ENCODE measurements at regions not wholly inside any gene's neighbourhood (a gene's known extent, or its start where the extent isn't known, plus 50 kb on each side); places are given as distances from the start of the nearest gene placed in this dataset.

- DNase-seq (no peak), ATAC-seq (no peak)
- H3K4me3 ChIP-seq (ENCODE audit: low read length) = no peak overlapping the region
- H3K9me3 ChIP-seq (ENCODE audit: control insufficient read depth, low read length) = no peaks in the 10 kb centered on the region
- intact Hi-C loops (cut with DNase I) = no loop called here
- H3K27me3 ChIP-seq (ENCODE audit: control insufficient read depth, insufficient read depth) = no peaks in the 10 kb centered on the region
- no peak overlapping the region for H3K27ac ChIP-seq (ENCODE audit: low read length)
- WGBS = 84% methylated on average over 6 of the region's 6 CpGs
- H3K4me1 ChIP-seq (ENCODE audit: control insufficient read depth, insufficient read depth, low read length) = no peaks in the 10 kb centered on the region
Measured at GRCh38 chr18:57974585-57975265, 69.3 kb upstream of the NEDD4L start.

GRCh38 chr18:57973889-57974288 lies 70.1 kb upstream of the NEDD4L start:
- ATAC-seq (no peak), DNase-seq (no peak)
- no peaks in the 10 kb centered on the region for H3K27me3 ChIP-seq (ENCODE audit: control insufficient read depth, insufficient read depth)
- H3K4me1 ChIP-seq (ENCODE audit: control insufficient read depth, insufficient read depth, low read length) = no peaks in the 10 kb centered on the region
- intact Hi-C loops (cut with DNase I) = no loop called here
- 86% methylated on average over 7 of the region's 7 CpGs for WGBS
- H3K9me3 ChIP-seq (ENCODE audit: control insufficient read depth, low read length) = no peaks in the 10 kb centered on the region
- H3K27ac ChIP-seq (ENCODE audit: low read length) = no peak overlapping the region
- no peak overlapping the region for H3K4me3 ChIP-seq (ENCODE audit: low read length)

DNA sequence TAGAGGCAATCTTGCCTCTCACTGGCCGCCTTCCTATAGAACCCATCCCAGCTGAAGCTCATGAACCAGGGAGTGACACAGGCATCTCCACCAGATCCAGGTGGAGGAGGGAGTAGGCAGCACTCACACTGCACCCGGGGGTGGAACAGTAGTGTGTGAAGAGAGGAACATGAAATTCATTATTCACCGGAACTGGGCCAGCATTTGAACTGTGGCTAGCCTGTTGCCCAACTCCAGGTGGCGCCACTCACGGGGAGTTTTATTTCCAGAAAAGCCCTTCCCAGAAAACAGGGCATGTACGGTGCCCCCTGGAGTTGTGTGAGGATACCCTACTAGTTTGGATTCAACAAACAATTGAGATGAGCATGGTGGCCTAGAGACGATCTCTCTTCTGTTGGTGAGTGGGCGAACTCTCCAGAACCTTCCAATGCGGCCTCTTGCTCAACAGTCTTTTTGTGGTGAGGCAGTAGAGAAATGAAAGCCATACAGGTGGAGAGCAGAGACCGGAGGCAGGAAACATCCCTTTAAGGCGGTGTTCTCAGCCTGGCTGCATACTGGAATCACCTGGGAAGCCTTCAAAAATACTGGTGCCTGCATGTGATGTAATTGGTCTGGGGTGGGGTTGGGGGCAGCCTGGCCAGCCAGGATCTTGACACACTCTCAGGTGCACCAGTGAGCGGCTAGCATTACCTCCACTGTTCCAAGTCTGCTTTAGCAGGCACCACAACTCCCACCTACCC lies 73.5 kb upstream of the NEDD4L start:
- no peak for DNase-seq
- intact Hi-C loops (cut with DNase I) = no loop called here
- no peaks in the 10 kb centered on the region for H3K4me1 ChIP-seq (ENCODE audit: control insufficient read depth, insufficient read depth, low read length)
- no peak overlapping the region for H3K27ac ChIP-seq (ENCODE audit: low read length)
- H3K27me3 ChIP-seq (ENCODE audit: control insufficient read depth, insufficient read depth) = no peaks in the 10 kb centered on the region
- WGBS = 88% methylated on average over 12 of the region's 12 CpGs
- H3K4me3 ChIP-seq (ENCODE audit: low read length) = no peak overlapping the region
- no peaks in the 10 kb centered on the region for H3K9me3 ChIP-seq (ENCODE audit: control insufficient read depth, low read length)
- no peak for ATAC-seq

DNA sequence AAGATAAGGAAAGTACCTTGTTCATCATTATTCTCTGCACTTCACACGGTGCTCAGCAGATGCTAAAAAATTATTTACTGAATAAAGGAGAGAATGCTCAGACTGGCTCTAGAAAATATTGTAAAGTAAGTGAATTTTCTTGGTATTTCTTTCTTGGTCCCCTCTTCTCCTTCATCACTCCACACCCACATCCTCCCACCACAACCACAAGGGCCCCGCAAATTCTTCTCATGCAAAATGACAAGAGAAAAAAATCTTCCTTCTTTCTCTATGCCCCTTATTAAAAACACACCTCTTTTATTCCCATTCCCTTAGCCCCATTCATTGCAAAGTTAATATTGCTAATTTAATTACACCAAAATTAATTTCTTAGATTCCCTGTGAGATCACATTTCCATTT lies 74.2 kb upstream of the NEDD4L start:
- no peaks in the 10 kb centered on the region for H3K4me1 ChIP-seq (ENCODE audit: control insufficient read depth, insufficient read depth, low read length)
- no peak overlapping the region for H3K27ac ChIP-seq (ENCODE audit: low read length)
- ATAC-seq (no peak), DNase-seq (no peak)
- intact Hi-C loops (cut with DNase I) = no loop called here
- 67% methylated on average over 2 of the region's 2 CpGs for WGBS
- H3K4me3 ChIP-seq (ENCODE audit: low read length) = no peak overlapping the region
- no peaks in the 10 kb centered on the region for H3K9me3 ChIP-seq (ENCODE audit: control insufficient read depth, low read length)
- H3K27me3 ChIP-seq (ENCODE audit: control insufficient read depth, insufficient read depth) = no peaks in the 10 kb centered on the region

DNA sequence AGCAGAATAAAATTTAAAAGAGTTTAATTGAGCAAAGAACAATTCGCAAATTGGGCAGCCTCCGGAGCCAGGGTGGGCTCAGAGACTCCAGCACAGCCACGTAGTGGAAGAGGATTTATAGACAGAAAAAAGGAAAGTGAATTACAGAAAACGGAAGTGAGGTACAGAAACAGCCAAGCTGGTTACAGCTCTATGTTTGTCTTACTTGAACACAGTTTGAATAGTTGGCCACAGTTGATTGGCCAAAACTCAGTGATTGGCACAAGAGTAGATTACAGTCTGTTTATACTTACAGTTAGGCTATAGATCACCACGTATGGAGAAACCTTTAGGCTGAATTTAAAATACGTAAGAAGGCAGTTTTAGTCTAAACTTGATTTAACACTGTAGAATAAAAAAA lies 78.8 kb upstream of the NEDD4L start:
- 80% methylated on average over 6 of the region's 6 CpGs for WGBS
- no peak for DNase-seq
- Histone ChIP-seq H3K27ac (ENCODE audit: low read length) (no peak overlapping the region), H3K9me3 (ENCODE audit: control insufficient read depth, low read length) (no peaks in the 10 kb centered on the region), H3K27me3 (ENCODE audit: control insufficient read depth, insufficient read depth) (no peaks in the 10 kb centered on the region), H3K4me1 (ENCODE audit: control insufficient read depth, insufficient read depth, low read length) (no peaks in the 10 kb centered on the region), H3K4me3 (ENCODE audit: low read length) (no peak overlapping the region)
- intact Hi-C loops (cut with DNase I) = no loop called here
- ATAC-seq = no peak

DNA sequence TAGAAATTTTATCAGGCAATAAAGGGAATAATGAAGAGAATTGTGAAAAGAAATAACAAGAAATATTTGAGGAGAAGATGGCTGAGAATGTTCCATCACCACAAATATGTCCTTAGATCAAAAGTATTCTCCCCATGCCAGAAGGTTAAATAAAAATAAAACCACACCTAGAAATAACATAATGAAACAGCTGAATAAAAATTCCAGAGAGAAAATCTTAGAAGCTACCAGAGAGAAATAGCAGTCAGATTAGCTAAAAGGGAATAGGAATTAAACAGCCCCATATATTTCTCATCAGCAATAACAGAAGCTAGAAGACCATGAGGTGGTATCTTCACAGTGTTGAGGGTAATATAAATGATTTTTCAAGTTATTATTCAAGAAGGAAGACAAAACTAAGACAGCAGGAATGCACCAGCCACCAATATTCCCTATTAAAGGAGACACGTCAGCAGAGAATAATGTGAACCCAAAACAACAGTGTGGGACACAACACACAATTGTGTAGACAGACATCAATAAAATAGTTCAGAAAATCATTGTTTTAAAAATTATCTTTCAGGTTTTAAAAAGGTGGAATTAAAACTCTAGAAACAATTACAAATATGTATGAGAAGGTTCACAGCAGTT lies 82.0 kb upstream of the NEDD4L start:
- 96% methylated on average over 1 of the region's 1 CpG for WGBS
- H3K4me3 ChIP-seq (ENCODE audit: low read length) = no peak overlapping the region

GRCh38 chr18:57961411-57961810 lies 82.6 kb upstream of the NEDD4L start:
- H3K4me3 ChIP-seq (ENCODE audit: low read length) = no peak overlapping the region
- H3K4me1 ChIP-seq (ENCODE audit: control insufficient read depth, insufficient read depth, low read length) = no peaks in the 10 kb centered on the region
- no peak for DNase-seq
- intact Hi-C loops (cut with DNase I) = no loop called here
- H3K9me3 ChIP-seq (ENCODE audit: control insufficient read depth, low read length) = no peaks in the 10 kb centered on the region
- no peaks in the 10 kb centered on the region for H3K27me3 ChIP-seq (ENCODE audit: control insufficient read depth, insufficient read depth)
- no peak for ATAC-seq
- H3K27ac ChIP-seq (ENCODE audit: low read length) = no peak overlapping the region

More for the DNA sequence above, 82.0 kb upstream of the NEDD4L start:
- Histone ChIP-seq H3K27me3 (ENCODE audit: control insufficient read depth, insufficient read depth) (no peaks in the 10 kb centered on the region), H3K27ac (ENCODE audit: low read length) (no peak overlapping the region), H3K9me3 (ENCODE audit: control insufficient read depth, low read length) (no peaks in the 10 kb centered on the region), H3K4me1 (ENCODE audit: control insufficient read depth, insufficient read depth, low read length) (no peaks in the 10 kb centered on the region)
- no peak for DNase-seq
- ATAC-seq = no peak
- intact Hi-C loops (cut with DNase I) = no loop called here

DNA sequence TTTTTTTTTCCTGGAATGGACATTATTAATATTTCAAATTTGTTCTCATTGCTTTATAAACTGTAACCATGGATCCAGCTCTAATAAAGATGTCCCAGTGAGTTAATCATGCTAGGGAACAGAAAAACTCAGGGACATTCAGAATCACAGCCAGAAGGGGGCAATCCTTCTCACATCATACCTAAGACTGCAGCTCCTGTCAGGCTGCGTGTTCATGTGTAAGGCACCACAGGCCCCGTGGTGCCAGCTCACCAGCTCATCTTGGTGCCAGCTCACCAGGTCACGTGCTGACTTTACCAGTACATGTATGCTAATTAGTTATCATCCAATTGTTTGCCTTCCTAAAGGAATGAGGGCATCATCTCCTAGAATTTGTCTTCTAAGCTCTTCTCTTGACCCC lies 84.7 kb upstream of the NEDD4L start:
- intact Hi-C loops (cut with DNase I) = loop anchor here in 1 of 4 donors (10.0 kb wide), 1 partner anchor 64 kb away; no protein-coding TSS in a partner anchor
- Histone ChIP-seq H3K27ac (ENCODE audit: low read length) (no peak overlapping the region), H3K4me1 (ENCODE audit: control insufficient read depth, insufficient read depth, low read length) (no peaks in the 10 kb centered on the region), H3K27me3 (ENCODE audit: control insufficient read depth, insufficient read depth) (no peaks in the 10 kb centered on the region), H3K4me3 (ENCODE audit: low read length) (no peak overlapping the region), H3K9me3 (ENCODE audit: control insufficient read depth, low read length) (no peaks in the 10 kb centered on the region)
- ATAC-seq (peak; percentile 48 to 62), DNase-seq (peak in 1 of 3 donors; percentile 44)
- 30% methylated on average over 3 of the region's 3 CpGs for WGBS

DNA sequence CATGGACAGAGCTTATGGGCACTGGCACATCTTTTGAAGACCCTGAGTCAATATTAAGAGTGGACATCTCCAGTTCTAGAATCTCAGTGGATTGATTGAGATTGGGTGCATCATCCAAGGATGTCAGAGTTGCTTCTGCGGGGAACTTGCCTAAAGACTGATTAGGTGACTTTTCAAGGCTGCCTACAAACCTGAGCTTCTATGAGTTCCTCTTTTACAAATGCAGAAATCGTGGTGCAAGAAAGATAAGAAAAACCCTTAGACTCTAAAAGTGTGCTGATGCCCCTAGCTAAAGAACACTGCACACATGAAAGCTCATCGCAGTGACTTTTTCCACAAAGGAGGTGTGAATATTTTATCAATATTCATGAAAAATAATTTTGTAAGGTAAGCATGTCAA lies 86.8 kb upstream of the NEDD4L start:
- intact Hi-C loops (cut with DNase I) = loop anchor here in 1 of 4 donors (10.0 kb wide), 1 partner anchor 62 kb away; no protein-coding TSS in a partner anchor
- no peak for ATAC-seq
- Histone ChIP-seq H3K4me3 (ENCODE audit: low read length) (no peak overlapping the region), H3K27ac (ENCODE audit: low read length) (no peak overlapping the region), H3K4me1 (ENCODE audit: control insufficient read depth, insufficient read depth, low read length) (no peaks in the 10 kb centered on the region), H3K9me3 (ENCODE audit: control insufficient read depth, low read length) (no peaks in the 10 kb centered on the region), H3K27me3 (ENCODE audit: control insufficient read depth, insufficient read depth) (no peaks in the 10 kb centered on the region)
- no peak for DNase-seq
- 78% methylated on average over 3 of the region's 3 CpGs for WGBS

GRCh38 chr18:57956491-57956890 lies 87.5 kb upstream of the NEDD4L start:
- H3K9me3 ChIP-seq (ENCODE audit: control insufficient read depth, low read length) = no peaks in the 10 kb centered on the region
- H3K27ac ChIP-seq (ENCODE audit: low read length) = no peak overlapping the region
- ATAC-seq (no peak), DNase-seq (no peak)
- WGBS = 71% methylated on average over 3 of the region's 3 CpGs
- no peak overlapping the region for H3K4me3 ChIP-seq (ENCODE audit: low read length)
- H3K4me1 ChIP-seq (ENCODE audit: control insufficient read depth, insufficient read depth, low read length) = no peaks in the 10 kb centered on the region
- intact Hi-C loops (cut with DNase I) = loop anchor here in 1 of 4 donors (10.0 kb wide), 1 partner anchor 62 kb away; no protein-coding TSS in a partner anchor
- H3K27me3 ChIP-seq (ENCODE audit: control insufficient read depth, insufficient read depth) = no peaks in the 10 kb centered on the region

DNA sequence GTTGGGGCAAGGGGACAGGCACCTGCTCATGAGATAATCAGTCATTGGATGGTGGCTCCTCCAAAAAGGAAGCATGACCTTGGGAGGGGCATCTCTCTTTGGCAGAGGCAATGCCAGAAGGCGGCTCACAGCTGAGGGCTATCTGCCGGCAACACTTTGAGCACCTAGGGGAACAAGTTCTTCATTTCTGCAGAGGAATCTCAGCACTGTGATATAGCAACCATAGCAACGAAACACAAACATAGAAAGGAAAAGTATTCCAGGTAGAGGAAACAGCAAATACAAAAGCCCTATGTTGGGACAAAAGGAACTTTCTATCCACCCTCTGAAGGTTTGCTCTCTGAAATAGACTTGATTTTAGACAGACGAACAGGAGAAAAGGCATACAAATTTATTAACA lies 89.1 kb upstream of the NEDD4L start:
- Histone ChIP-seq H3K4me1 (ENCODE audit: control insufficient read depth, insufficient read depth, low read length) (no peaks in the 10 kb centered on the region), H3K27ac (ENCODE audit: low read length) (no peak overlapping the region), H3K4me3 (ENCODE audit: low read length) (no peak overlapping the region), H3K9me3 (ENCODE audit: control insufficient read depth, low read length) (no peaks in the 10 kb centered on the region), H3K27me3 (ENCODE audit: control insufficient read depth, insufficient read depth) (no peaks in the 10 kb centered on the region)
- WGBS = 72% methylated on average over 4 of the region's 4 CpGs
- DNase-seq (no peak), ATAC-seq (no peak)
- intact Hi-C loops (cut with DNase I) = loop anchor here in 1 of 4 donors (10.0 kb wide), 1 partner anchor 60 kb away; no protein-coding TSS in a partner anchor
